Frontal cortex (tissue), 3 donors: ENCODE measurements at regions not wholly inside any gene's neighbourhood (a gene's known extent, or its start where the extent isn't known, plus 50 kb on each side); places are given as distances from the start of the nearest gene placed in this dataset.
"Not testable (repeated sequence)": the region's sequence is repeated elsewhere in the genome, so short reads cannot be mapped to it uniquely, and the experiment has no call there.

Experiments
- DNase-seq, 2 donors: peaks; one replicate each; pipeline ENCODE4 v3.0.0; 2012; ENCODE audit warnings: low spot score in 2 of 2
- FAIRE-seq: peaks from 2 replicates; lab custom pipeline; 2012; peaks lifted over from hg19 to GRCh38; lab: Jason Lieb, UNC
- donor health status: control.
- donor health status: control.
- donor health status: control.

DNA sequence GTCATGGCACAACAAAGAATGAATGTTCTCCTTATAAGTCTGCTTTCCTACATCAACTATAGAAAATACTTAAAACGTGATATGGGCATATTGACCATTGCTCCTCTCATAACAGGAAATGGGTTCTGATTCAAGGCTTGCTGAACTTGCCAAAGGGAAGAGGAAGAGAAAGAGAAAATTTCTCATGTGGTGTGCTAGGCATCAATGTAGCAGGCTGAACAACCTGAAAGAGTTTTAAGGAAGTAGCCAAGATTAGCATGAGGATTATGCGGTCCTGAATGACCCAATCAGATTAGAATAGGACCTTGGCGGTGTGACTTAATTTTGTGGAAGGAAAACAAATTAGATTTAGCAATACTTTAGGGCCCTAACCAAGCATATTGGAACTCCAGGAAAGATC lies 617.7 kb upstream of the CDH11 start:
- DNase-seq: no peak

DNA sequence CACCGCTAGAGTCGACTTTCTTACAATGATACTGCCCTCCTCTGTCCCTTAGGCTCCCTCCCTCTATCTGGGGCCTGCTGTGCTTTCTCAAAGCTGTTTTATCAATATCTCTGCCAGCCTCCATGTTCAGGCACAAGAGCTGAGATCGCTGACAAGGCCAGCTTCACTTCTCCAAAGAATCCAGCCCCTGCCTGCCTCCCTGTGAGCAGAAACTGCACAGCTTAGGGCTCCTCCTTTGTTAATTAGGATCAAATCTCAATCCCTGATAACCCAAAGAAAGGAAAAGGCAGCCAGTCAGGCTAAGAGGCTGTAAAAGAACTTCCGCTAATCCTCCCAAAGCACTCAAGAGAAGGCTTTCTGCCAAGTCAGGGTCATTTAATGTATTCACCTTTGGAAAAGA lies 616.0 kb upstream of the CDH11 start:
- FAIRE-seq: no peak
- DNase-seq: no peak

More for the DNA sequence above, 617.7 kb upstream of the CDH11 start:
- FAIRE-seq: no peak

DNA sequence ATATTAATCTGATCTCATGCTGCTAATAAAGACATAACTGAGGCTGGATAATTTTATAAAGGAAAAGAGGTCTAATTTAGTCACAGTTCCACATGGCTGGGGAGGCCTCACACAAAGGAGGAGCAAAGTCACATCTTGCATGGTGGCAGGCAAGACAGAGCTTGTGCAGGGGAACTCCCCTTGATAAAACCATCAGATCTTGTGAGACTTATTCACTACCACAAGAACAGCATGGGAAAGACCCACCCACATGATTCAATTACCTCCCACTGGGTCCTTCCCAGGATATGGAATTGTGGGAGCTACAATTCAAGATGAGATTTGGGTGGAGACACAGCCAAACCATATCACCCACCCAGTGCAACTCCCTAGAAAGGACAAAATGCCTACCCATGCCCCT lies 613.8 kb upstream of the CDH11 start:
- not testable (repeated sequence) for DNase-seq, FAIRE-seq

DNA sequence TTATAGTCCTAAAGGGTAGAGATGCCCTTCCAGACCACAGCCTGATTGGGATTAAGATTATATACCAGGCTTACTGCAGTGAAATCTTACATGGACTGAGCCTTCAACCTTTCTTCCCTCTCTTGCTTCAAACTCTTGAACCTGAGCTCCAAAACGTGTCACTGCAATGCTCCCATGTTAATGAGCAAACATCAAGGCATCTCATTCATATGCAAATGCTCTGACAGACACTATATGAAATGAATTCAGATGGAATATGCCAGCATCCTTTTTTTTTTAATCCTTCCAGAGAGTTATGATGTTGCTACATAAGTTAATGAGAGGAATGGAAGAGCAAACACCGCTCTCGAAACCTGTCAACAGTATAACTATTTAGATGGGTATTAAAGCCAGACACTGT lies 611.9 kb upstream of the CDH11 start:
- FAIRE-seq (no peak), DNase-seq (no peak)

DNA sequence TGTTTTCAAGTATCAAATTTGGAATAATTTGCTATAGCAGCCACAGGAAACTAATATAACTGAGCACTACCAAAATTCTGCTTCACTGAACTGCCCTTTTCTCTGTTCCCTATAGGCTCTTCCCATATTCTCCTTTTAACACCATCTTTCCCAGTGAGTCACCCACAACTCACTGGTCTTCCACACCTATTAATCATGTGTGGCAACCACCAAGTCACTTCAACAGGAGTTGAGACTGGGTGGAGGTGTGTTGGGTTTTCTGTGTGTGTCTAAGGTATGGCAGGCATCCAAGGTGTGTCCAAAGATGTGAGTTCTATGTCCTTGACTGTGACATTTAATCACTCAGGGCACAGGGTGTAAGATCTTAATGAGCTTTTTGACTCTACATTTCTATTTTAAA lies 610.0 kb upstream of the CDH11 start:
- FAIRE-seq (no peak), DNase-seq (no peak)

DNA sequence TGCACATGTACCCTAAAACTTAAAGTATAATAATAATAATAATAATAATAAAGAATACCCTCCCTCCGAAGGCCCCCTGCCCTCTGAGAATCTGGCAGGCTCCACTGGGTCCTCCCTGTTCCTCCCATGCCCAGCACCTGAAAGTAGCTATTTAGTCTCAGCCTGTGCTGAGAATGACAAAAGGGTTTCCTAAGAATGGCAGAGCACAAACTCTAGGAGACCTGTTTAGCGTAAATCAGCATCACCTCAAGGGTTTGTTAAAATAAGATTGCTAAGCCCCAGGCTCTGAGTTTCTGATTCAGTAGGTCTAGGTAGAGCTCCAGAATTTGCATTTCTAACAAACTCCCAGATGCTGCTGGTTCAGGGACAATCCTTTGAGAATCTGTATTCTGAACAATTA lies 606.8 kb upstream of the CDH11 start:
- DNase-seq: no peak
- no peak for FAIRE-seq

DNA sequence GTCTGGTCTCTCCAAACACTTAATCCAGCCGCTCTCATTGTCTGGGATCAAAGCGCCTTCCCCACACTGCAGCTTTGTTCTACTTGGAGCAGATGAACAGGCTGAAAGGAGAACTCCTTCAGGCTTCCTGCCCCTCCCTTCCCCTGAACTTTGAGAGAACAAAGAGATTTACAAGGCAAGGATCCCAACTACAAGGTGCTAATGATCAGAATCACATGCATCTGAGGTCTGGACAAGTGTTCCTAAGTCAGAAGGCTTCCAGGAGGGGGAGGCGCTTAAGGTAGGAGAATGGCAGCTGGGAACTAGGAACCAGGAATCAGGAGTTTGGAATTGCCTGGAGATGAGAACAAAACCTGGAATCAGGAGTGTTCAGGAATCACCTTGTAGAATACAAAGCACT lies 606.3 kb upstream of the CDH11 start:
- FAIRE-seq (no peak), DNase-seq (no peak)

DNA sequence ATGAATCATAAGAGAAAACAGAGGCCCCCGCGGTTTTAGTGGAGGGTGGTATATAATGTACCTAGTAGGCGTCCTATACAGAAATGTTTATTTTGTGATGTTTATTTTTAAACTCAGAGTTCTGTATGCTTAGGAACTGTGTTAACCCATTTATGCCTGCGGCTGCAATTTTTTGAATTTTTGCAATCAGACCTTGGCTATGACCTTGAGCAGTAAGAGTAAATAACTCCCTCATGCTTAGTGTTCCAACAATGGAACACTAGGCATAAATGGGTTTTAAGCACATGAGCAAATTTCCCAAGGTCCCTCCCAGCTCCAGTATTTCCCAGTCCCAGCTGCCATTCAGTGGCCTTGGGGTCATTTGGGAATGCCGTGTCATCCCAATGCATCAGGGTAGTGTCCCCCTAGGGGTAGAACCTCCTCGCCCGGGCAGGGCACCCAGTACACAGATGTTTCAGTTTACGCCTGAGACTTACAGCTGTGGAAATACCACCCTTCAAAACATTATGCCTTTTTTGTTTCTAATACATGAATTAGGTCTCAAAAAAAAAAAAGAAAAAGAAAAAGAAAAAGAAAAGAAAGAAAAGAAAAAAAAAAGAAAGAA lies 605.8 kb upstream of the CDH11 start:
- DNase-seq: no peak
- no peak for FAIRE-seq

DNA sequence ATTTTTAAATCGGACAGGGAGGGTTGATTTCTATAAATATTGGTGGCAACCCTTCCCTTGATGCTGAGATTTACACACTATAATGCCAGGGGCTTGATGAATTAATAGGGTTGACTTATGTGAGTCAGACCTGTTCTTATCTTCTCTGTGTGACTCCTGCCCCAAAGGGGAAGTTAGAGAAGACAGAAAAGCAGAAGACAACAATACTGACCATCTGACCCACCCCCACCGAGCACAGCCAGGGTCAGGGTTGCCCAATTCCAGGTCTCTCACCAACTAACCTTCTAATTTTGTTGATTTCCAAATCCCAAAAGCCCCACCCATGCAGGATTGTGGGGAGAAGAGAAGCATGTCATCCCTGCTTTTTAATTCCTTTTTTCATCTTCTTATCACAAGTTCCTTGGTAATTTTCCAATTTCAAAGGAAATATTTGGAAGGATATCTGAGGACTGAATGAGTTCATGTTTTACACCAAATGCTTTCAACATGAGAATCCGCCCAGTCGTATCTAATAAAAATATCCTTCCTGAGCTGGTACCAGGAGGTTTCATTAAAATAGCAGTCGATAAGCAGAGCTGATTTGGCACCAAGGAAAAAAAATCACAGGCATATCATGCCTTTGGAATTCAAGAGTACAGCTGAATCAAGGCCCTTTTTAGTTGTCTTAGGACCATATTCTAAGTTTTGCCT lies 603.4 kb upstream of the CDH11 start:
- DNase-seq (no peak), FAIRE-seq (no peak)

DNA sequence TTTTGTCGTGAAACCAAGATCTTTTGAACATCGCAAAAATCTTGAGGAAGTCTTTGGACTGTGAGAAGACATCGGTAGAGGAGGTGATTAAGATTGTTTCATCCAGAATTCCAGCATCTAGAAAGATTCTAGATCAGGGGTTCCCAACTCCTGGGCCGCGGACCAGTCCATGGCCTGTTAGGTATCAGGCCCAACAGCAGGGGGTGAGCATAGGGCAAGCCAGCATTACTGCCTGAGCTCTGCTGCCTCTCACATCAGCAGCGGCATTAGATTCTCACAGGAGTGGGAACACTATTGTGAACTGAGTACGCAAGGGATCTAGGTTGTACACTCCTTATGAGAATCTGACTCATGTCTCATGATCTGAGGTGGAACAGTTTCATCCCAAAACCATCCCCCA lies 600.6 kb upstream of the CDH11 start:
- DNase-seq (no peak), FAIRE-seq (no peak)

DNA sequence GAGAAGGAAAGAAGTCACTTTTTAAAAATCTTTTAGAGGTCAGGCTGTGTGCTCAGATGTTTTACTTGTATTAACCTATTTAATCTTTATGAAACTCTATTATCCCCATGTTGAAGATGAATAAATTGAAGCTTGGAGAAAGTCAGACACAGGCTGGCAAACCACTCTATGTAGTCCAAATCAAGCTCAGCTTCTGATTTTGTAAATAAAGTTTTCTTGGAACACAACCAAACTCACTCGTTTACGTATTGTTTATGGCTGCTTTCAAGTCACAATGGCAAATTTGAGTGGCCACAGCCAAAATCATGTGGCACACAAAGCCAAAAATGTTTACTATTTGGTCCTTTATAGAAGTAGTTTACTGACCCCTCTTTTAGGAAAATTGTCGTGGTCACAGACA lies 596.0 kb upstream of the CDH11 start:
- FAIRE-seq: no peak

DNA sequence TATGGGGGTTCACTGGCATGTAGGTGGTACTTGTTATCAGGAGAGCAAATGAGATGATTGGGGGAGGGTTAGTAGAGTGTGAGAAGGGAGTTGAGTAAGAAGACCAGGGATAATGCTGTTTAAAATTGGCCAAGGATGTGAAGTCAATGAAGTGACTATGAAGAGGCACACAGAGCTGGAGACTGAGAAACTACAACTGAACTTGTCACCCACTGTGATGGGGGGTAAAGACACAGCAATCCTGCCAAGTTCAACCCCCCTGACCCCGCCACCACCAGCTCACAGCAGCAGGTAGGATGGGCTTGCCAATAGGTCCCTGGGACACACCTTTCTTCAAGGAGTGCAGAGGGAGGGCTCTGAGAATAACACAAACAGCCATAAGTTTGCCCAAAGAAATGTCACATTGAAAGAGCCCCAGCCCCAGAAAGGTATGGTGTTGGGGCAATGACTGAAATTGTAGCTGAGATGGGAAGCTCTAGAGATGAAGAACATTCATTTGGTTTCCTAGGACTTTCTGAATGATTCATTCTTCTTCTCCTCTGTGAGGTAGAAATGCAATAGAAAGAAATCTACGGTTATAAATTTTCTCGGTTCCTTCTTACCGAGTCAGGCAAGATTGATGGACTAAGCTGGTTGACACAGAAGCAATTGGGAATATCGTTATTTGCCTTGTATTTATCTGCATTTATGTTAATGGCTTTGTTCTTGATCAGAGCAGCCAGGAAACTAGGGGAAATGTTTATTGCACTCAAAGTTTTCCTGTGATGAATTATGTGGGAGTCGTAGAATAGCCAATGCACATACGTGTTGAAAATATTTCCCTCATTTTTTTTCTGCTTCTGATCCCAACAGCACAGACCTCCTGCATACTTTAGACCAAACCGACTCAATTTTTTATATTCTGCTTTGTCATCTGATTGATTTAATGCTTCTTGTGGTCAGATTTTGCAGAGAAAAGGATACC lies 595.2 kb upstream of the CDH11 start:
- no peak for DNase-seq
- FAIRE-seq: no peak

More for the DNA sequence above, 596.0 kb upstream of the CDH11 start:
- no peak for DNase-seq

DNA sequence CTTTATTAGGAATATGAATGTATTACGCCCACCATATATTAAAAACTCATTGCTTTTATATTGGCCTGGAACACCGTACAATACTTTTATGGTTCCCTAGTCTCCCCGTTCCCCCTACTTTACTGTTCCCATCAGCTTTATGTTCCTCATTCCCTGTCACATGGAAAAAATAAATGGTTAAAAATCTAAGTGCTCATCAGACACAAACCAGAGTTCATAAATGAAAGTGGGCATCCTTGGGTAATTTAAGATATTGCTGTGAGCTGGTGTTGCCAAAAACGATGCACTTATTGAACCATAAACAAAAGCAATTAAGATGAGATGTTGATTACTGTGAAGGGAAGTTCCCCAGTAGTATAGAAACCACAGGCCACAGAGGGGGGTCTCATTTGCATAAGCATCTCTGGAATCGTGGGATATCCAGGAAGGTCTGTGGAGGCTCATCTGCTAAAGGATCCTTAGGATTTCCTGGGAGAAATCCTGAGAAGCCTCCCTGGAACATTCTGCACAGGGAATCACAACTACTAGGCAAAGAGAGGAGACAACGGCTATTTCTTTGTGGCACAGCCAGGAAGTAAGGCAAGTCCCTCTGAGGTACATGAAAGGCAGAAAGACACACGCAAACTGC lies 591.4 kb upstream of the CDH11 start:
- DNase-seq (no peak), FAIRE-seq (no peak)

DNA sequence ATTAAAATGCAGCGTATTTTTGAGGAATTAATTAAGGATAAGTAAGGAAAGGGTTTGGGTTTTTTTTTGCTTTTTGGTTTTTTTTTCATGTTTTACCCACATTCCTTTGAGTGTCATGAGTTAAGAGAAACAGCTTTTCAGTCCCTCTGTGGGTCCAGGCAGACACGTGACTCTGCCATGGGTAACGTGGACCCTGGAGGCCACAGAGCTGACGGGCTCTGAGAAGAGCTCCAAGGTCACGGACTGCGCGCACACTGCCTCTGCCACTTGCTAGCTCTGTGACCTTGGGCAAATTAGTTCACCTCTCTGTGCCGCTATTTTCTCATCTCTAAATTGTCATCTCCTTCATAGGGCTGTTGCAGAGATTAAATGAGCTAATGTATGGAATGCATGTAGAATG lies 588.2 kb upstream of the CDH11 start:
- DNase-seq (no peak), FAIRE-seq (no peak)

DNA sequence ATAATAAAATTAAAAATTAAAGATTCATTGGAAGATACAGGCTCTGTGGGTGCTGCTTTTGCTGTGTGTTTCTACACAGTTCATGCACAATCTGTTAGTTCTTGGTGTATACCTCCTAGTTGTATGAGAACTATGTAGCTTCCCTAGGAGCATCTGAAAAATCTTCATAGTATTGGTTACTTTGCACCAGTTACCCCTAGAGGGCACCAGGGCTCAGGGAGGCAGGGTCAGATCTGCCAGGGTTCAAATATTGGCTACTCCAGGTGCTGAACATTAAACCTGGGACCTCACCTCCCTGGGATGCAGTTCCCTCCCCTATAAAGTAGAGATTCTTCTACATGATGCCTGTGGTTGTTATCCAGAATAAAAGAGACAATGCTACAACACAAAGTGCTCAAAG lies 583.0 kb upstream of the CDH11 start:
- DNase-seq (no peak), FAIRE-seq (no peak)

DNA sequence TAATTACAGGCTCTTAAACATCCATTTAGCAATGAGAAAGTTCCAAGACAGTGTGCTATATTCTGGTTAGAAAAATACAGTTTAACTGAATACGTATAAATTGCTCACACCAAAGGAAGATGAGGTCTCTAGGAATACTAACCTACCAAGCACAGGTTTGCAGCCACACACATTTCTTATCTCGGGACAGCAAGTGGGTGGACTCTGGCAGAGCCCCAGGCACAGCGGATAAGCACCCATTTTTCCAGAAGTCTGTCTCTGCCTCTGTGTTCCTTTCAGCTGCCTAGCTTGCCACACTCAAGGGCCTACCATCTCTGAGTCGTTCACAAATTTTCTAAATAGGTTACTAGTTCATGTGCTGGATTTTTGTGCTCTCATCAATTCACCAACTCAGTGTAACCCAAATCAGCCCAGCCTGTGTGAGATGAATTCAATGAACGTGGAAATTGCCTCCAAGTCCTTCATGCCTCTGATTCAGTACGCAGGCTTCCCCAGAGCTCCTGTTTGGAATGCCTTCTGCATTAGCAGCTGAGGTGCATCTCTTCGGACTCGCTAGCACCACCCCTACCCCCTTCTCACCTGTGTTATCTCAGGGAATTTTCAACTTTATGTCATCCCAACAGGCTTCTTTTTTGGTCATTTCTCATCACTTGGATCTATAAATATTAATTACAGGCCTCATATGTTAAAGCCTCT lies 581.0 kb upstream of the CDH11 start:
- DNase-seq: no peak
- no peak for FAIRE-seq

DNA sequence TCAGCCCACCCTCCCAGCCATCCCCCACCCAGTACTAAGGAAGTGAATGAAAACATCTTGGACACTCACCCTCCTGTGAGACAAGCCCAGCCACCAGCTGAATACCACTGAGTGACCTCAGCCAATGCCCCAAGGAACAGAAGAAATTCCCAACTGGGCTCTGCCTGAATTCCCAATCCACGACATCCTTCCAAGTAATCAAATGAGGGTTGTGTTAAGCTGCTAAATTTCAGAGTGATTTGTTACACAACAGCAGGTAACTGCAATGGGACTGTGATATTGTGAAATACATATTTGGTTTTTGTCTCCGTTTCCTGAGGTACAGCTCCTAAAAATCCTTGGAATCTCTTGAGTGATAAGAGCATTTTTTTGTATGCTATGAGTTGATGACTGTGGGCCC lies 578.7 kb upstream of the CDH11 start:
- DNase-seq: no peak
- no peak for FAIRE-seq

DNA sequence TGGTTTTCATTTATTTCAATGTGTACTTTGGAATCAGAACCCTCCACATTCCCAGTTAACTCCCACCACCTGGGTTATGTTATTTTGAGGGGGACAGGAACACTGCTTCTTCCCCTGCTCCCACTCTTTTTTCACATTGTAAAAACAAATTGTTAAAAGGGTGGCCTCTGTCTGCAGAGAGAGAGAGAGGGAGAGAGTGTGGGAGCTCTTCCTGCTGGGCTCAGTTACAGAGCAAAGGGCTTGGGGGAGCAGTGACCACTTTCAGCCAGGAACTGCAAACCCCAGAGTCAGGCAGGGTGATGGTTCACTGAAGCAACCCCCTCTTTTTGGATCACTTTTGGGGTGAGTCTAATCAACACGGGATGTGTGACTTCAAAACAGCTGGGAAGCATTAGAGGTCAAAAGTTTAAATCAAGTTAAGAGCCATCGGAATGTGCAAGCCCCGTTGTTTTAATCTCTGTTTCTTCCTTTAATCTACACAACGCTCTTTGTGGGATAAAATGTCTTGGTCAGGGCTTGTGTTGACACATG lies 577.0 kb upstream of the CDH11 start:
- no peak for FAIRE-seq
- DNase-seq: no peak

DNA sequence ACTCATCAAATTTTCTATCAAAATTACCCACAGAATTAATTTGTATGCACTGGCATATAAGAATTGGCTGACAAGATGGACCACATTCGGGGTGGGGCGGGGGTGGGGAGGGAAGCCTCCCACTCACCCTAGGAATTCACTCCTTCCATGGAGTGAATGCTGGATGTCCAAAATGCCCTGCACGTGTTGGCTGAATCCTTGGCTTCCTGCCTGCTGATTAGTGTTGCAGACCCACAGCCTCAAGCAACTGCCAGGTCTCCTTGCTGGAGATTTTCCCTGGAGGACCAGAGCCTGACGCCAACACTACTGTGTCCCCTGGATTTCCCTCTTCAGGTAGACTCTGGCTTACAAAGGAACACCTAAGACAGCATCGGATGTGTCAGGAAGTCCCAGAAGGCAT lies 575.7 kb upstream of the CDH11 start:
- no peak for FAIRE-seq
- DNase-seq: no peak

DNA sequence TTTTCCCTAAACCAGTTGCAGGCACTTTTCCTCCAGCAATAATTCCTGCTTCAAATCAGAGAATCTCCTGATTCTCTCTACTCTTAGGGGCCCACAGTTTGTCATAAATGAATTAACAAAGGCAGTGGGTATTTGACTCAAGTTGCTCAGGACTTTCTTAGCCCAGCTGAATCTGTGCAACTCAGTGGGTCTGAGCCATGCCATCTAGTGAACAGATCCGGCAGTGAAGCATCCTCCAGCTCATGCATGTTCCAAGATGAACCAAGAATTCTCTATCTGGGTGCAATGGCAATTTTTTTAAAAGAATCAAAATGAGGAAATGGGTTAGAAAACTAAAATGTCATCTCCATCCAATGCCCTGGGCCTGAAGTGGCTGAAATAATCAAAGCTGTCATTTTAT lies 575.2 kb upstream of the CDH11 start:
- no peak for DNase-seq
- no peak for FAIRE-seq
